D721Med (cell line): ENCODE measurements at regions not wholly inside any gene's neighbourhood (a gene's known extent, or its start where the extent isn't known, plus 50 kb on each side); places are given as distances from the start of the nearest gene placed in this dataset.

ENCODE experiments used
- DNase-seq: peaks from one replicate; pipeline ENCODE4 v3.0.0; 2011; ENCODE audit warnings: low spot score; ENCODE audit not compliant: insufficient read length
- FAIRE-seq: peaks from 2 replicates; lab custom pipeline; 2011; peaks lifted over from hg19 to GRCh38; lab: Jason Lieb, UNC
- TF ChIP-seq, protein P1 (sequence below): IDR thresholded peaks from 2 replicates; pipeline ENCODE4 v1.5.1; 2012; ENCODE audit warnings: mild to moderate bottlenecking, control low read depth; ENCODE audit not compliant: insufficient read depth; ENCODE audit errors: missing control alignments

GRCh38 chr12:106001105-106001836 lies 137.5 kb downstream of the NUAK1 start:
- FAIRE-seq (no peak), DNase-seq (no peak)
- TF ChIP-seq, protein P1, sequence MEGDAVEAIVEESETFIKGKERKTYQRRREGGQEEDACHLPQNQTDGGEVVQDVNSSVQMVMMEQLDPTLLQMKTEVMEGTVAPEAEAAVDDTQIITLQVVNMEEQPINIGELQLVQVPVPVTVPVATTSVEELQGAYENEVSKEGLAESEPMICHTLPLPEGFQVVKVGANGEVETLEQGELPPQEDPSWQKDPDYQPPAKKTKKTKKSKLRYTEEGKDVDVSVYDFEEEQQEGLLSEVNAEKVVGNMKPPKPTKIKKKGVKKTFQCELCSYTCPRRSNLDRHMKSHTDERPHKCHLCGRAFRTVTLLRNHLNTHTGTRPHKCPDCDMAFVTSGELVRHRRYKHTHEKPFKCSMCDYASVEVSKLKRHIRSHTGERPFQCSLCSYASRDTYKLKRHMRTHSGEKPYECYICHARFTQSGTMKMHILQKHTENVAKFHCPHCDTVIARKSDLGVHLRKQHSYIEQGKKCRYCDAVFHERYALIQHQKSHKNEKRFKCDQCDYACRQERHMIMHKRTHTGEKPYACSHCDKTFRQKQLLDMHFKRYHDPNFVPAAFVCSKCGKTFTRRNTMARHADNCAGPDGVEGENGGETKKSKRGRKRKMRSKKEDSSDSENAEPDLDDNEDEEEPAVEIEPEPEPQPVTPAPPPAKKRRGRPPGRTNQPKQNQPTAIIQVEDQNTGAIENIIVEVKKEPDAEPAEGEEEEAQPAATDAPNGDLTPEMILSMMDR, result no peak

- DNase-seq, result no peak
- FAIRE-seq, result no peak
Measured at GRCh38 chr12:106001837-106002218, 136.9 kb downstream of the NUAK1 start.

GRCh38 chr12:106003297-106003696 lies 135.5 kb downstream of the NUAK1 start:
- TF ChIP-seq, protein P1, result no peak
- DNase-seq, result no peak
- FAIRE-seq, result no peak

More at GRCh38 chr12:106001837-106002218, 136.9 kb downstream of the NUAK1 start:
- TF ChIP-seq, protein P1, result no peak

DNA sequence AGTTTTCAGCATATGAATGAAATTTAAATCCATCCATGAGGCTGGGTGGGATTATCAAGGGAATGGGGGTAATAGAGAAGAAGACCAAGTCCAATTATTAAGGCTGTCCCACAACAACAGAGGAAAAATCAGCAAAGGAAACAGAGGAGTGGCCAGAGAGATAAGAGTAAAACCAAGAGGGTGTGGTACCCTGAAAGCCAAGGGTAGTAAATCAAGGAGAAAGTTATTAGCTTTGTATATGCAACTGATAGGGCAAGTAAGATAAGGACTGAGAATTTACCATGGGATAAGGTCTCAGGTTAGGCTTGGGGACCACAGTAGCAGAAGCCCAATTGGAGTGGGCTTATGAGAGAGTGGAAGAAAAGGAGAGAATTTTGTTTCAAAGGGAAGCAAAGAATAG lies 134.5 kb downstream of the NUAK1 start:
- no peak for FAIRE-seq
- DNase-seq, result no peak
- TF ChIP-seq, protein P1, result no peak

GRCh38 chr12:106006382-106006781 lies 132.4 kb downstream of the NUAK1 start:
- TF ChIP-seq, protein P1, result no peak
- FAIRE-seq (no peak), DNase-seq (no peak)

DNA sequence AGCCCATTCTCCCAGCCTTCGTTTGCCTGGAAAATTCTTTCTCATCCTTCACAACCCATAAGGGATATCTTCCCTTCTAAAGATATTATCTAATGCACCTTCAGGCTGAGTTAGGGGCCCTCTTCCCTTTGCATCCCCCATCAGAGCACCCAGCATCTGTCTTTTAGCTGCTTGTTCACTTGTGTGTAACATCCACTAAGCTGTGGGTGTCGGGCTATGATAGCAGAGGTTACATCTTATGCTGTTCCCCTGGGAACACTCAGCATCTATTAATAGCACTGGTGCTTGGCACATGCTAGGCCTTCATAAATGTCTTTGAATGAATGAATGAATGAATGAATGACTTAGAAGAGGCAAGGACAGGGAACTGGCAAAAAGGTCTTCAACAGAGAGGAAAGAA lies 131.8 kb downstream of the NUAK1 start:
- TF ChIP-seq, protein P1, result no peak
- FAIRE-seq, result no peak
- no peak for DNase-seq

- no peak for FAIRE-seq
- no peak for DNase-seq
- TF ChIP-seq, protein P1, result no peak
Measured at GRCh38 chr12:106010741-106011140, 128.0 kb downstream of the NUAK1 start.
